Testis (tissue), 2 donors: ENCODE measurements at regions not wholly inside any gene's neighbourhood (a gene's known extent, or its start where the extent isn't known, plus 50 kb on each side); places are given as distances from the start of the nearest gene placed in this dataset.

Experiments used
- DNase-seq: peaks from one replicate; pipeline ENCODE4 v3.0.0-alpha.2; 2019
- H3K27ac ChIP-seq, 2 donors: fragments of 200-600 bp; sonication (generic); one replicate each; pipeline ENCODE4 v1.5.1; 2019
- H3K27me3 ChIP-seq: fragments of 200-600 bp; sonication (generic); one replicate; pipeline ENCODE4 v1.5.1; 2019
- H3K36me3 ChIP-seq: fragments of 200-600 bp; sonication (generic); one replicate; pipeline ENCODE4 v1.5.1; 2017; ENCODE audit warnings: low read depth; ENCODE audit errors: missing control alignments
- H3K4me1 ChIP-seq: fragments of 200-600 bp; sonication (generic); one replicate; pipeline ENCODE4 v1.5.1; 2019
- H3K4me3 ChIP-seq, 2 donors: fragments of 200-600 bp; sonication (generic); one replicate each; pipeline ENCODE4 v1.5.1; 2017 to 2019
- H3K9me3 ChIP-seq: fragments of 200-600 bp; sonication (generic); one replicate; pipeline ENCODE4 v1.5.1; 2017
- CTCF ChIP-seq, 3 experiments: fragments of 450-650 bp in 2 of 3; fragments of 200-600 bp in 1 of 3; sonication (generic) in 1 of 3; IDR thresholded peaks; one replicate each; pipeline ENCODE4 v1.5.1; 2016 to 2019; ENCODE audit warnings: antibody characterized with exemption in 3 of 3, mild to moderate bottlenecking in 2 of 3, moderate library complexity in 1 of 3
- POLR2A ChIP-seq: fragments of 450-650 bp; IDR thresholded peaks from one replicate; pipeline ENCODE4 v1.6.1; 2017; ENCODE audit warnings: antibody characterized with exemption, mild to moderate bottlenecking, moderate library complexity
- WGBS, 2 donors: methylation state at CpG; one replicate each; pipeline ENCODE4 v1.1.5; 2018; 5-methylcytosine and 5-hydroxymethylcytosine counted together
- intact Hi-C: fragments of 100-400 bp; cut with DNase I; formaldehyde crosslinking; loops from one replicate; pipeline ENCODE4 v1.15.1; 2023; ENCODE audit warnings: low total_unique reads

- Histone ChIP-seq H3K9me3 (no peaks in the 10 kb centered on the region), H3K4me3 (no peak overlapping the region), H3K27ac (no peak overlapping the region), H3K36me3 (no peaks in the 10 kb centered on the region), H3K4me1 (no peaks in the 10 kb centered on the region), H3K27me3 (no peaks in the 10 kb centered on the region)
- TF ChIP-seq POLR2A (no peak), CTCF (IDR thresholded peaks at IDR 0.05) (no peak)
- 75 to 81% methylated on average over 9 of the region's 9 CpGs for whole genome bisulfite sequencing, 2 donors
- no peak for DNase-seq
- intact Hi-C loops = no loop called here
These were observed 170.6 kb upstream of the MYT1L start for GRCh38 chr2:2501454-2502200.

GRCh38 chr2:2495606-2496005, 164.5 kb upstream of the MYT1L start:
- H3K27ac ChIP-seq = no peak overlapping the region
- H3K9me3 ChIP-seq = no peaks in the 10 kb centered on the region
- intact Hi-C loops = no loop called here
- H3K4me1 ChIP-seq = no peaks in the 10 kb centered on the region
- H3K4me3 ChIP-seq = no peak overlapping the region
- TF ChIP-seq POLR2A = no peak
- TF ChIP-seq CTCF (IDR thresholded peaks at IDR 0.05) = no peak
- no peaks in the 10 kb centered on the region for H3K36me3 ChIP-seq
- no peaks in the 10 kb centered on the region for H3K27me3 ChIP-seq
- WGBS, 2 donors = 90 to 98% methylated on average over 1 of the region's 1 CpG
- DNase-seq = no peak

GRCh38 chr2:2493496-2493895, 162.4 kb upstream of the MYT1L start:
- no peaks in the 10 kb centered on the region for H3K4me1 ChIP-seq
- intact Hi-C loops = no loop called here
- H3K27ac ChIP-seq = no peak overlapping the region
- TF ChIP-seq POLR2A (no peak), CTCF (IDR thresholded peaks at IDR 0.05) (no peak)
- DNase-seq = no peak
- no peaks in the 10 kb centered on the region for H3K27me3 ChIP-seq
- H3K9me3 ChIP-seq = no peaks in the 10 kb centered on the region
- H3K36me3 ChIP-seq = no peaks in the 10 kb centered on the region
- no peak overlapping the region for H3K4me3 ChIP-seq
- whole genome bisulfite sequencing, 2 donors = 94% methylated on average over 5 of the region's 5 CpGs

GRCh38 chr2:2492800-2493199, 161.7 kb upstream of the MYT1L start:
- Histone ChIP-seq H3K4me1 (no peaks in the 10 kb centered on the region), H3K9me3 (no peaks in the 10 kb centered on the region), H3K27ac (no peak overlapping the region), H3K4me3 (no peak overlapping the region), H3K36me3 (no peaks in the 10 kb centered on the region), H3K27me3 (no peaks in the 10 kb centered on the region)
- 86 to 96% methylated on average over 4 of the region's 4 CpGs for WGBS, 2 donors
- DNase-seq = no peak
- intact Hi-C loops = no loop called here
- no peak for TF ChIP-seq POLR2A
- no peak for TF ChIP-seq CTCF (IDR thresholded peaks at IDR 0.05)

- TF ChIP-seq CTCF (IDR thresholded peaks at IDR 0.05) = no peak
- no peak for TF ChIP-seq POLR2A
- Histone ChIP-seq H3K27me3 (no peaks in the 10 kb centered on the region), H3K36me3 (no peaks in the 10 kb centered on the region), H3K9me3 (no peaks in the 10 kb centered on the region), H3K4me1 (no peaks in the 10 kb centered on the region), H3K27ac (no peak overlapping the region), H3K4me3 (no peak overlapping the region)
- DNase-seq = no peak
- intact Hi-C loops = no loop called here
- WGBS, 2 donors = 84 to 89% methylated on average over 2 of the region's 2 CpGs
These were observed 160.9 kb upstream of the MYT1L start for GRCh38 chr2:2491964-2492363.
